HCT116 (cell line): ENCODE measurements at regions not wholly inside any gene's neighbourhood (a gene's known extent, or its start where the extent isn't known, plus 50 kb on each side); places are given as distances from the start of the nearest gene placed in this dataset.
A peak's percentile ranks its signal among the peaks of the same experiment; 100 is the strongest.

Experiments
- ATAC-seq: fragments of 200-7000 bp; cut with Tn5 transposase; 2 replicates; pipeline ENCODE4 v1.9.1; 2020; ENCODE audit warnings: mild to moderate bottlenecking, moderate library complexity
- BruUV-seq: library from RNA; stranded (reverse); fragments of 400-500 nt; replicated peaks from 2 replicates; lab custom pipeline; 2021; lab: Mats Ljungman, UMichigan
- CTCF ChIA-PET: fragments of 300-600 bp; sonication (Branson Sonifier 250); formaldehyde crosslinking; loops from one replicate; lab custom pipeline; 2021; ENCODE audit warnings: antibody characterized with exemption; lab: Charles Lee
- POLR2A ChIA-PET: fragments of 300-600, 350-600 bp; sonication (Branson Sonifier 250); formaldehyde crosslinking; loops from one replicate; lab custom pipeline; 2021; ENCODE audit warnings: antibody characterized with exemption; lab: Charles Lee
- RAD21 ChIA-PET, 2 experiments: fragments of 300-600 bp; sonication (Branson Sonifier 250); formaldehyde crosslinking; loops; one replicate each; lab custom pipeline; 2023; ENCODE audit warnings: low total read pairs in 2 of 2; ENCODE audit not compliant: uncharacterized antibody in 2 of 2, unreplicated experiment in 2 of 2, low non-redundant PET in 1 of 2; lab: Charles Lee
- DNase-seq: peaks from one replicate; pipeline ENCODE4 v3.0.0-alpha.2; 2010; ENCODE audit warnings: low read depth, low spot score
- H2AFZ ChIP-seq: fragments of 200-600 bp; shearing (Covaris generic), sonication (generic); 2 replicates; pipeline ENCODE4 v1.6.1; 2017; ENCODE audit warnings: low read depth, mixed run types, mixed read lengths, antibody characterized with exemption, low read length; ENCODE audit not compliant: poor library complexity, severe bottlenecking
- H3K27ac ChIP-seq: 2 replicates; pipeline ENCODE4 v1.5.1; 2012; ENCODE audit warnings: low read depth, low read length
- H3K27me3 ChIP-seq: fragments of 200-600 bp; sonication (generic); 2 replicates; pipeline ENCODE4 v1.6.1; 2016; ENCODE audit warnings: mixed run types, low read length, mixed read lengths; ENCODE audit not compliant: insufficient read depth
- H3K36me3 ChIP-seq, 2 experiments: fragments of 200-500 bp in 1 of 2; fragments of 200-600 bp in 1 of 2; sonication (Bioruptor generic) in 1 of 2; sonication (generic) in 1 of 2; 2 replicates each; pipeline versions ENCODE4 v1.5.1 to v1.6.1; 2014 to 2016; ENCODE audit warnings: low read length in 2 of 2, inconsistent platforms in 1 of 2, mixed read lengths in 1 of 2, mixed run types in 1 of 2; ENCODE audit not compliant: insufficient read depth in 2 of 2, control insufficient read depth in 1 of 2
- H3K4me1 ChIP-seq, 2 experiments: fragments of 200-600 bp in 1 of 2; sonication (generic) in 1 of 2; 2 replicates each; pipeline versions ENCODE4 v1.5.1 to v1.6.1; 2012 to 2017; ENCODE audit warnings: low read length in 2 of 2, inconsistent platforms in 1 of 2, mild to moderate bottlenecking in 1 of 2, mixed read lengths in 1 of 2, mixed run types in 1 of 2, moderate library complexity in 1 of 2; ENCODE audit not compliant: insufficient read depth in 2 of 2, control insufficient read depth in 1 of 2
- H3K4me2 ChIP-seq: fragments of 200-600 bp; sonication (generic); 2 replicates; pipeline ENCODE4 v1.6.1; 2017; ENCODE audit warnings: mixed run types, low read length, mixed read lengths
- H3K4me3 ChIP-seq, 2 experiments: fragments of 200-600 bp in 1 of 2; sonication (generic) in 1 of 2; replicated peaks in 1 of 2; 2 replicates each; pipeline ENCODE4 v1.5.1; 2011 to 2016; ENCODE audit warnings: low read length in 2 of 2, control low read depth in 1 of 2, low read depth in 1 of 2, mild to moderate bottlenecking in 1 of 2, mixed read lengths in 1 of 2, mixed run types in 1 of 2
- H3K79me2 ChIP-seq: fragments of 200-600 bp; sonication (generic); 2 replicates; pipeline ENCODE4 v1.6.1; 2017; ENCODE audit warnings: mild to moderate bottlenecking, mixed run types, low read length, moderate library complexity, mixed read lengths; ENCODE audit not compliant: insufficient read depth
- H3K9ac ChIP-seq: fragments of 200-600 bp; sonication (generic); 2 replicates; pipeline ENCODE4 v1.6.1; 2016; ENCODE audit warnings: low read length, mixed read lengths
- H3K9me2 ChIP-seq: fragments of 200-600 bp; sonication (generic), shearing (Covaris generic); 2 replicates; pipeline ENCODE4 v1.6.1; 2017; ENCODE audit warnings: mixed run types, mild to moderate bottlenecking, moderate library complexity; ENCODE audit not compliant: insufficient read depth
- H3K9me3 ChIP-seq, 2 experiments: fragments of 200-500 bp in 1 of 2; fragments of 200-600 bp in 1 of 2; sonication (Bioruptor generic) in 1 of 2; sonication (generic) in 1 of 2; 2 replicates each; pipeline ENCODE4 v1.6.1; 2014 to 2017; ENCODE audit warnings: low read length in 2 of 2, mixed read lengths in 2 of 2, inconsistent platforms in 1 of 2, low read depth in 1 of 2, mild to moderate bottlenecking in 1 of 2, mixed run types in 1 of 2, moderate library complexity in 1 of 2; ENCODE audit not compliant: control insufficient read depth in 1 of 2, insufficient read depth in 1 of 2
- H4K20me1 ChIP-seq: fragments of 200-600 bp; sonication (generic), shearing (Covaris generic); 2 replicates; pipeline ENCODE4 v1.6.1; 2017; ENCODE audit warnings: mixed run types, mild to moderate bottlenecking, moderate library complexity; ENCODE audit not compliant: insufficient read depth
- EZH2phosphoT487 ChIP-seq: fragments of 200-600 bp; IDR thresholded peaks from 2 replicates; pipeline ENCODE4 v1.6.1; 2018; ENCODE audit warnings: antibody characterized with exemption, borderline replicate concordance
- REST ChIP-seq: IDR thresholded peaks from 2 replicates; pipeline ENCODE4 v1.6.1; 2012; ENCODE audit warnings: low read depth
- SIN3A ChIP-seq: IDR thresholded peaks from 2 replicates; pipeline ENCODE4 v1.6.1; 2012; ENCODE audit warnings: low read depth
- SP1 ChIP-seq: IDR thresholded peaks from 2 replicates; pipeline ENCODE4 v1.6.1; 2012; ENCODE audit warnings: low read depth
- TCF7L2 ChIP-seq: IDR thresholded peaks from 2 replicates; pipeline ENCODE4 v1.7.0; 2011; ENCODE audit warnings: borderline replicate concordance, inconsistent platforms; ENCODE audit not compliant: insufficient read depth, insufficient read length; ENCODE audit errors: extremely low read depth
- ZNF274 ChIP-seq: fragments of 200-500 bp; sonication (Bioruptor generic); IDR thresholded peaks from 2 replicates; pipeline ENCODE4 v1.6.1; 2014; ENCODE audit warnings: mild to moderate bottlenecking, low read depth, low read length, inconsistent platforms
- intact Hi-C: fragments of 100-400 bp; cut with micrococcal nuclease; formaldehyde crosslinking; loops from 2 replicates; pipeline ENCODE4 v1.10.0; 2022

GRCh38 chr12:88752183-88752582, 171.9 kb upstream of the KITLG start:
- Histone ChIP-seq H3K36me3 (0 out of 4 replicates have a peak, but pooled peaks cover 0 to 4% of the 10 kb centered on the region in 2 experiments), H3K9me3 (peaks cover 0 to 3% of the 10 kb centered on the region in 2 experiments; a peak in 1 of 4 replicates), H3K4me3 (no peak overlapping the region), H3K9ac (no peak overlapping the region), H3K4me1 (peaks cover 5 to 28% of the 10 kb centered on the region in 2 experiments; a peak in 3 of 4 replicates), H3K27me3 (no peaks in the 10 kb centered on the region), H4K20me1 (no peaks in the 10 kb centered on the region), H3K9me2 (no peaks in the 10 kb centered on the region), H2AFZ (no peak overlapping the region), H3K27ac (no peak overlapping the region), H3K4me2 (no peak overlapping the region), H3K79me2 (no peaks in the 10 kb centered on the region)
- ChIA-PET POLR2A (no interaction called here), RAD21 (no interaction called here), CTCF (no interaction called here)
- BruUV-seq, result no TSS peak
- peak; percentile 69 for TF ChIP-seq TCF7L2
- no peak for TF ChIP-seq EZH2phosphoT487
- TF ChIP-seq SIN3A, result no peak
- no peak for TF ChIP-seq REST
- TF ChIP-seq SP1, result no peak
- TF ChIP-seq ZNF274, result no peak
- DNase-seq, result no peak
- intact Hi-C loops, result no loop called here
- no peak for ATAC-seq
